HepG2 (cell line): ENCODE measurements at regions not wholly inside any gene's neighbourhood (a gene's known extent, or its start where the extent isn't known, plus 50 kb on each side); places are given as distances from the start of the nearest gene placed in this dataset.

Experiments
- ATAC-seq: fragments of 200-7000 bp; cut with Tn5 transposase; 3 replicates; pipeline ENCODE4 v1.9.1; 2020; ENCODE audit warnings: mild to moderate bottlenecking, moderate library complexity
- BruUV-seq: library from RNA; stranded (reverse); fragments of 400-500 nt; replicated peaks from 2 replicates; lab custom pipeline; 2021; lab: Mats Ljungman, UMichigan
- CTCF ChIA-PET: fragments of 300-600 bp; formaldehyde crosslinking; extraction: SDS; loops from one replicate; lab custom pipeline; 2021; ENCODE audit warnings: low total read pairs, inconsistent platforms, low intra/inter-chr PET ratio; lab: Yijun Ruan, JAX
- POLR2A ChIA-PET: fragments of 350-600 bp; sonication (Branson Sonifier 250); formaldehyde crosslinking; loops from one replicate; lab custom pipeline; 2020; ENCODE audit warnings: antibody characterized with exemption, inconsistent platforms; lab: Yijun Ruan, JAX
- DNase-seq: peaks from one replicate; pipeline ENCODE4 v3.0.0-alpha.2; 2015; ENCODE audit warnings: low spot score
- FAIRE-seq: peaks from 3 replicates; lab custom pipeline; 2011; peaks lifted over from hg19 to GRCh38; lab: Jason Lieb, UNC
- H2AFZ ChIP-seq: one replicate; pipeline ENCODE4 v1.6.1; 2011; ENCODE audit warnings: low read length, inconsistent platforms
- H3K27ac ChIP-seq: fragments of 300-600 bp; 3 replicates; pipeline ENCODE4 v1.8.0; 2011; ENCODE audit warnings: mixed run types, mild to moderate bottlenecking, mixed read lengths, low read length, inconsistent platforms; ENCODE audit not compliant: insufficient read depth; ENCODE audit errors: extremely low read length
- H3K27me3 ChIP-seq, 2 experiments: fragments of 200-600 bp in 1 of 2; 2 replicates in 1 of 2; 3 replicates in 1 of 2; pipeline versions ENCODE4 v1.6.0 to v1.8.0; 2011; ENCODE audit warnings: low read length in 2 of 2, mild to moderate bottlenecking in 2 of 2, moderate library complexity in 2 of 2, inconsistent platforms in 1 of 2; ENCODE audit not compliant: insufficient read depth in 2 of 2, control insufficient read depth in 1 of 2
- H3K36me3 ChIP-seq, 2 experiments: fragments of 200-600 bp in 1 of 2; replicated peaks in 1 of 2; 2 replicates in 1 of 2; 3 replicates in 1 of 2; pipeline versions ENCODE4 v1.5.1 to v1.8.0; 2011; ENCODE audit warnings: low read length in 2 of 2, inconsistent platforms in 1 of 2; ENCODE audit not compliant: insufficient read depth in 2 of 2, control insufficient read depth in 1 of 2
- H3K4me1 ChIP-seq: 2 replicates; pipeline ENCODE4 v1.5.1; 2012; ENCODE audit warnings: low read length, inconsistent platforms; ENCODE audit not compliant: insufficient read depth
- H3K4me2 ChIP-seq: 2 replicates; pipeline ENCODE4 v1.6.0; 2011; ENCODE audit warnings: low read depth, low read length, inconsistent platforms
- H3K4me3 ChIP-seq, 3 experiments: fragments of 200-600 bp in 1 of 3; sonication (generic), shearing (Covaris generic) in 1 of 3; replicated peaks in 1 of 3; 2 replicates each; pipeline ENCODE4 v1.5.1; 2011 to 2016; ENCODE audit warnings: low read length in 3 of 3, inconsistent platforms in 2 of 3, low read depth in 2 of 3, mild to moderate bottlenecking in 2 of 3, control low read depth in 1 of 3, mixed read lengths in 1 of 3; ENCODE audit not compliant: insufficient read depth in 1 of 3
- H3K79me2 ChIP-seq: one replicate; pipeline ENCODE4 v1.6.1; 2011; ENCODE audit warnings: low read length, inconsistent platforms; ENCODE audit not compliant: insufficient read depth
- H3K9ac ChIP-seq: 2 replicates; pipeline ENCODE4 v1.6.0; 2011; ENCODE audit warnings: mild to moderate bottlenecking, low read depth, low read length, inconsistent platforms; ENCODE audit not compliant: insufficient read depth
- H3K9me3 ChIP-seq: 2 replicates; pipeline ENCODE4 v1.5.1; 2012; ENCODE audit warnings: mild to moderate bottlenecking, low read length
- H4K20me1 ChIP-seq: 2 replicates; pipeline ENCODE4 v1.6.0; 2011; ENCODE audit warnings: inconsistent platforms, mild to moderate bottlenecking, low read length, moderate library complexity; ENCODE audit not compliant: insufficient read depth
- EZH2 ChIP-seq: conservative IDR thresholded peaks from 2 replicates; pipeline ENCODE4 v1.6.1; 2012; ENCODE audit warnings: mild to moderate bottlenecking, low read depth, low read length, moderate library complexity
- GATA4 ChIP-seq: sonication (generic); IDR thresholded peaks from 2 replicates; pipeline ENCODE4 v1.6.1; 2016; ENCODE audit warnings: antibody characterized with exemption, low read depth, borderline replicate concordance
- PAXIP1 ChIP-seq: sonication (generic); formaldehyde crosslinking; conservative IDR thresholded peaks from 2 replicates; pipeline ENCODE4 v1.4.0; 2020; ENCODE audit warnings: mild to moderate bottlenecking, missing genetic modification reagents, moderate library complexity
- SP140L ChIP-seq: sonication (generic); formaldehyde crosslinking; IDR thresholded peaks from 2 replicates; pipeline ENCODE4 v1.4.0; 2020; ENCODE audit warnings: missing genetic modification reagents, borderline replicate concordance
- TAF1 ChIP-seq: sonication (generic); formaldehyde crosslinking; IDR thresholded peaks from 2 replicates; pipeline ENCODE4 v1.4.0; 2020; ENCODE audit warnings: missing genetic modification reagents
- TEAD2 ChIP-seq: sonication (generic); formaldehyde crosslinking; IDR thresholded peaks from 2 replicates; pipeline ENCODE4 v1.9.0; 2021; ENCODE audit warnings: missing genetic modification reagents
- TMF1 ChIP-seq: sonication (generic); formaldehyde crosslinking; IDR thresholded peaks from 2 replicates; pipeline ENCODE4 v1.8.1; 2022; ENCODE audit warnings: low read depth, missing genetic modification reagents
- ZHX2 ChIP-seq, 2 experiments: sonication (generic) in 1 of 2; formaldehyde crosslinking in 1 of 2; IDR thresholded peaks; 2 replicates each; pipeline versions ENCODE4 v1.6.1 to v1.9.0; 2014 to 2022; ENCODE audit warnings: antibody characterized with exemption in 1 of 2, borderline replicate concordance in 1 of 2, inconsistent platforms in 1 of 2, low read depth in 1 of 2, missing genetic modification reagents in 1 of 2
- ZKSCAN8 ChIP-seq: IDR thresholded peaks from 2 replicates; pipeline ENCODE4 v1.6.1; 2016; ENCODE audit warnings: borderline replicate concordance, missing genetic modification reagents, missing compliant biosample characterization
- ZNF558 ChIP-seq: sonication (generic); formaldehyde crosslinking; IDR thresholded peaks from 2 replicates; pipeline ENCODE4 v1.9.0; 2022; ENCODE audit warnings: mild to moderate bottlenecking, missing genetic modification reagents, borderline replicate concordance
- ZNF569 ChIP-seq: sonication (generic); formaldehyde crosslinking; IDR thresholded peaks from 2 replicates; pipeline ENCODE4 v1.5.0; 2020; ENCODE audit warnings: mild to moderate bottlenecking, missing genetic modification reagents, moderate library complexity, borderline replicate concordance
- ZNF615 ChIP-seq: sonication (generic); formaldehyde crosslinking; IDR thresholded peaks from 2 replicates; pipeline ENCODE4 v1.5.0; 2020; ENCODE audit warnings: mild to moderate bottlenecking, missing genetic modification reagents, borderline replicate concordance
- ZNF678 ChIP-seq: sonication (generic); formaldehyde crosslinking; IDR thresholded peaks from 2 replicates; pipeline ENCODE4 v1.4.0; 2020; ENCODE audit warnings: mild to moderate bottlenecking, missing genetic modification reagents
- WGBS: methylation state at CpG from one replicate; pipeline ENCODE4 v1.1.6; 2017; ENCODE audit warnings: low lambda C conversion rate; 5-methylcytosine and 5-hydroxymethylcytosine counted together
- in situ Hi-C: cut with HindIII; loops from 2 replicates; pipeline ENCODE4 v1.10.0; 2017; ENCODE audit warnings: low pct_unique_long_range_greater_than_20kb; ENCODE audit not compliant: extremely low pct_ligation_motif_present
- intact Hi-C: fragments of 100-400 bp; cut with micrococcal nuclease; formaldehyde crosslinking; loops from one replicate; pipeline ENCODE4 v1.10.0; 2022; ENCODE audit not compliant: unreplicated experiment
- TF ChIP-seq, protein P1 (sequence below): sonication (generic); formaldehyde crosslinking; IDR thresholded peaks from 2 replicates; pipeline ENCODE4 v1.4.0; 2020; ENCODE audit warnings: missing genetic modification reagents

DNA sequence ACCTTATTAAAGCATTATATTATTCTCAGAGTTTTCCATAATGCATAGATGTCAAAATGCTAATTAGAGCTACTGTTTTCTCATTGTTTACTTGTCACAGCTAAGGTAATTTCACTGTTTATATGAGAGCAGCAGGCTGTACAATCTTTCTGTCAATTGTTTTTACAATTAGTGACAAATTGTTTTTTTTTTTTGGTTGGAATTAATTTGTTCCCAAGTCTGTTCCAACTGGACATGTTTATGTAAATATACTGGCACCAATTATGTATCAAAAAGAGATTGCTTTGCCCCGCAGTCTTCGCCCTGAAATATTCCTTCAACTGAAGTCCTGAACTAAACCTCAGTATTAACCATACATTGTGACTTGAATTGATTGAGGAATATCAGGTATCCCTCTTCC lies 72.3 kb upstream of the GRIA4 start (continued):
- TF ChIP-seq PAXIP1 (CRISPR knock-in tag) (no peak), EZH2 (no peak), TAF1 (CRISPR knock-in tag) (no peak), ZNF569 (CRISPR knock-in tag) (no peak), GATA4 (no peak), ZNF678 (CRISPR knock-in tag) (no peak)

- 43% methylated on average over 3 of the region's 3 CpGs for WGBS
- no peak overlapping the region for H3K9ac ChIP-seq
- TF ChIP-seq ZHX2 (IDR thresholded peaks at IDR 0.05; ENCODE audit: low read depth) (no peak), ZHX2 (CRISPR knock-in tag; IDR thresholded peaks at IDR 0.05; ENCODE audit: borderline replicate concordance) (no peak), TMF1 (CRISPR knock-in tag) (no peak), ZKSCAN8 (no peak), SP140L (no peak), ZNF615 (CRISPR knock-in tag) (no peak), TEAD2 (no peak), ZNF558 (CRISPR knock-in tag) (no peak)
- TF ChIP-seq, protein P1, sequence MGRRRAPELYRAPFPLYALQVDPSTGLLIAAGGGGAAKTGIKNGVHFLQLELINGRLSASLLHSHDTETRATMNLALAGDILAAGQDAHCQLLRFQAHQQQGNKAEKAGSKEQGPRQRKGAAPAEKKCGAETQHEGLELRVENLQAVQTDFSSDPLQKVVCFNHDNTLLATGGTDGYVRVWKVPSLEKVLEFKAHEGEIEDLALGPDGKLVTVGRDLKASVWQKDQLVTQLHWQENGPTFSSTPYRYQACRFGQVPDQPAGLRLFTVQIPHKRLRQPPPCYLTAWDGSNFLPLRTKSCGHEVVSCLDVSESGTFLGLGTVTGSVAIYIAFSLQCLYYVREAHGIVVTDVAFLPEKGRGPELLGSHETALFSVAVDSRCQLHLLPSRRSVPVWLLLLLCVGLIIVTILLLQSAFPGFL (CRISPR knock-in tag), result no peak
These were observed 85.6 kb upstream of the GRIA4 start for GRCh38 chr11:105524286-105524685.

More at GRCh38 chr11:105524286-105524685, 85.6 kb upstream of the GRIA4 start:
- Histone ChIP-seq H3K79me2 (no peaks in the 10 kb centered on the region), H3K27ac (no peak overlapping the region), H3K4me1 (no peaks in the 10 kb centered on the region), H3K36me3 (no peaks in the 10 kb centered on the region), H3K4me2 (no peak overlapping the region), H3K4me3 (no peak overlapping the region), H2AFZ (no peak overlapping the region), H3K27me3 (no peaks in the 10 kb centered on the region), H4K20me1 (no peaks in the 10 kb centered on the region), H3K9me3 (no peaks in the 10 kb centered on the region)
- CTCF ChIA-PET, result no interaction called here
- no peak for FAIRE-seq
- in situ Hi-C loops, result no loop called here
- intact Hi-C loops, result no loop called here
- no peak for DNase-seq
- POLR2A ChIA-PET, result no interaction called here
- ATAC-seq, result no peak
- no TSS peak for BruUV-seq
